Endothelial cell of umbilical vein (primary cell): ENCODE measurements at regions not wholly inside any gene's neighbourhood (a gene's known extent, or its start where the extent isn't known, plus 50 kb on each side); places are given as distances from the start of the nearest gene placed in this dataset.

Source experiments
- BruUV-seq: library from RNA; stranded (reverse); fragments of 400-500 nt; replicated peaks from 2 replicates; lab custom pipeline; 2021; lab: Mats Ljungman, UMichigan
- CTCF ChIA-PET: fragments of 300-600, 350-600 bp; sonication (Branson Sonifier 250); formaldehyde crosslinking; loops from one replicate; lab custom pipeline; 2021; ENCODE audit warnings: antibody characterized with exemption, inconsistent platforms; lab: Charles Lee
- POLR2A ChIA-PET: fragments of 300-600, 350-600 bp; sonication (Branson Sonifier 250); formaldehyde crosslinking; loops from one replicate; lab custom pipeline; 2021; ENCODE audit warnings: antibody characterized with exemption, inconsistent platforms; lab: Charles Lee
- DNase-seq: peaks from one replicate; pipeline ENCODE4 v3.0.0-alpha.2; 2011; ENCODE audit warnings: low read depth, low spot score
- FAIRE-seq: peaks from 2 replicates; lab custom pipeline; 2011; peaks lifted over from hg19 to GRCh38; lab: Jason Lieb, UNC
- H2AFZ ChIP-seq: 2 replicates; pipeline ENCODE4 v1.6.0; 2012; ENCODE audit warnings: low read depth, low read length, control low read depth, inconsistent platforms
- H3K27ac ChIP-seq: 2 replicates; pipeline ENCODE4 v1.5.1; 2011; ENCODE audit warnings: low read depth, mild to moderate bottlenecking, control low read depth, low read length, moderate library complexity; ENCODE audit not compliant: insufficient read depth
- H3K27me3 ChIP-seq, 2 experiments: 2 replicates each; pipeline versions ENCODE4 v1.6.0 to v1.6.1; 2011; ENCODE audit warnings: low read length in 2 of 2, mixed read lengths in 1 of 2; ENCODE audit not compliant: control insufficient read depth in 2 of 2, insufficient read depth in 2 of 2
- H3K36me3 ChIP-seq, 2 experiments: 2 replicates in 1 of 2; 3 replicates in 1 of 2; pipeline ENCODE4 v1.5.1; 2011; ENCODE audit warnings: low read length in 2 of 2, mild to moderate bottlenecking in 1 of 2, moderate library complexity in 1 of 2; ENCODE audit not compliant: control insufficient read depth in 2 of 2, insufficient read depth in 2 of 2; ENCODE audit errors: extremely low read depth in 1 of 2
- H3K4me1 ChIP-seq: 3 replicates; pipeline ENCODE4 v1.5.1; 2011; ENCODE audit warnings: mild to moderate bottlenecking, low read length; ENCODE audit not compliant: control insufficient read depth, insufficient read depth; ENCODE audit errors: extremely low read depth
- H3K4me2 ChIP-seq: 2 replicates; pipeline ENCODE4 v1.6.1; 2011; ENCODE audit warnings: low read length, control low read depth, mixed read lengths; ENCODE audit not compliant: insufficient read depth
- H3K4me3 ChIP-seq, 3 experiments: fragments of 200-600 bp in 1 of 3; sonication (generic), shearing (Covaris generic) in 1 of 3; replicated peaks in 1 of 3; 2 replicates each; pipeline ENCODE4 v1.5.1; 2011 to 2016; ENCODE audit warnings: control low read depth in 3 of 3, low read length in 3 of 3, mild to moderate bottlenecking in 2 of 3, inconsistent platforms in 1 of 3, low read depth in 1 of 3, moderate library complexity in 1 of 3; ENCODE audit not compliant: insufficient read depth in 1 of 3
- H3K79me2 ChIP-seq: 2 replicates; pipeline ENCODE4 v1.6.0; 2012; ENCODE audit warnings: low read length, inconsistent platforms; ENCODE audit not compliant: control insufficient read depth, insufficient read depth
- H3K9ac ChIP-seq: replicated peaks from 2 replicates; pipeline ENCODE3; 2011; ENCODE audit warnings: low read length, control low read depth; ENCODE audit not compliant: insufficient read depth; ENCODE audit errors: extremely low read depth
- H3K9me1 ChIP-seq: replicated peaks from 3 replicates; pipeline ENCODE4 v1.6.0; 2011; ENCODE audit warnings: mild to moderate bottlenecking, low read length; ENCODE audit not compliant: control insufficient read depth, insufficient read depth; ENCODE audit errors: extremely low read depth
- H3K9me3 ChIP-seq: replicated peaks from 2 replicates; pipeline ENCODE4 v1.5.1; 2012; ENCODE audit warnings: low read length, inconsistent platforms; ENCODE audit not compliant: control insufficient read depth, insufficient read depth
- H4K20me1 ChIP-seq: replicated peaks from 2 replicates; pipeline ENCODE3; 2011; ENCODE audit warnings: mild to moderate bottlenecking, low read length; ENCODE audit not compliant: control insufficient read depth, insufficient read depth; ENCODE audit errors: extremely low read depth
- EZH2 ChIP-seq: IDR thresholded peaks from 2 replicates; pipeline ENCODE4 v1.6.1; 2012; ENCODE audit warnings: borderline replicate concordance, low read depth, mild to moderate bottlenecking, moderate library complexity, low read length, inconsistent platforms; ENCODE audit not compliant: severe bottlenecking
- FOS ChIP-seq: IDR thresholded peaks from 2 replicates; pipeline ENCODE4 v1.6.1; 2011; ENCODE audit warnings: mild to moderate bottlenecking, low read length, moderate library complexity, borderline replicate concordance; ENCODE audit not compliant: insufficient read depth
- GATA2 ChIP-seq: IDR thresholded peaks from 2 replicates; pipeline ENCODE4 v1.7.0; 2011; ENCODE audit warnings: low read depth, mild to moderate bottlenecking, moderate library complexity, mixed read lengths, low read length; ENCODE audit not compliant: insufficient read length, insufficient read depth
- JUN ChIP-seq: IDR thresholded peaks from 2 replicates; pipeline ENCODE4 v1.6.1; 2011; ENCODE audit warnings: borderline replicate concordance, low read depth; ENCODE audit not compliant: insufficient read length, insufficient read depth
- MYC ChIP-seq: IDR thresholded peaks from one replicate; pipeline ENCODE4 v1.6.1; 2011; ENCODE audit warnings: mild to moderate bottlenecking, low read depth, low read length
- POLR2A ChIP-seq: IDR thresholded peaks from 2 replicates; pipeline ENCODE4 v1.6.1; 2012; ENCODE audit warnings: low read depth, mild to moderate bottlenecking, control low read depth, low read length
- POLR2AphosphoS5 ChIP-seq: IDR thresholded peaks from 2 replicates; pipeline ENCODE4 v1.6.1; 2012; ENCODE audit warnings: low read depth, mild to moderate bottlenecking, control low read depth, low read length, moderate library complexity; ENCODE audit not compliant: insufficient read depth
- dilution Hi-C: fragments of 300-500 bp; cut with MboI; formaldehyde crosslinking; loops from one replicate; pipeline ENCODE4 v1.15.0; 2019; ENCODE audit warnings: low sequenced_read_pairs; ENCODE audit not compliant: extremely low pct_ligation_motif_present
- intact Hi-C: fragments of 100-400 bp; cut with micrococcal nuclease; formaldehyde crosslinking; loops from one replicate; pipeline ENCODE4 v1.10.0; 2022
- TF ChIP-seq, protein P1 (sequence below): IDR thresholded peaks from 2 replicates; pipeline ENCODE4 v1.6.1; 2011; ENCODE audit not compliant: insufficient read depth, insufficient read length
- TF ChIP-seq, protein P2 (sequence below), 2 donors: IDR thresholded peaks; 1 replicate in 1 of 2; 2 replicates in 1 of 2; pipeline ENCODE4 v1.5.1; 2011; ENCODE audit warnings: low read length in 2 of 2, mild to moderate bottlenecking in 2 of 2, moderate library complexity in 2 of 2, control low read depth in 1 of 2, inconsistent platforms in 1 of 2, low read depth in 1 of 2; ENCODE audit not compliant: insufficient read depth in 1 of 2; ENCODE audit errors: extremely low read depth in 1 of 2

DNA sequence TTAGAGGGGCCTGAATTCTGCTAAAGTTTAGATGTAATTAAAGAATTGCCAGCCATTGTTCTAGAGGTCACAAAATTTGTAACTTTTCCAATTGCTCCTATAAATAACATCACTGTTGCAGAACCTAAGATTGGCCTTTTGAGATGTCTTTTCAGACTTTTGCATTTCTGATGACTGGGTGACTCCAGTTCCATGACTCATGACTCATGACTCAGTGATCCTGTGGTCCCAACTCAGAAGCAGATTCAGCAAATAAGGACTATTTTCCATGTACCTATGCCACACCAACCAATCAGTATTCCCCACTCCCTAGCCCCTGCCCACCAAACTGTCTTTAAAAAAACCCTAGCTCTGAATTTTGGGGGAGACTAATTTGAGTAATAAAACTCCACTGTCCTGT, 740.9 kb downstream of the CDH8 start:
- Histone ChIP-seq H4K20me1 (no peaks in the 10 kb centered on the region), H3K4me2 (no peak overlapping the region), H3K27ac (no peak overlapping the region), H3K9ac (no peak overlapping the region), H3K36me3 (no peaks in the 10 kb centered on the region), H3K4me1 (no peaks in the 10 kb centered on the region), H2AFZ (no peak overlapping the region), H3K4me3 (no peak overlapping the region), H3K9me1 (no peaks in the 10 kb centered on the region), H3K27me3 (no peaks in the 10 kb centered on the region), H3K9me3 (no peaks in the 10 kb centered on the region), H3K79me2 (no peaks in the 10 kb centered on the region)
- dilution Hi-C loops = no loop called here
- ChIA-PET CTCF (no interaction called here), POLR2A (no interaction called here)
- DNase-seq (no peak), FAIRE-seq (no peak)
- BruUV-seq = no TSS peak
- TF ChIP-seq, protein P1, sequence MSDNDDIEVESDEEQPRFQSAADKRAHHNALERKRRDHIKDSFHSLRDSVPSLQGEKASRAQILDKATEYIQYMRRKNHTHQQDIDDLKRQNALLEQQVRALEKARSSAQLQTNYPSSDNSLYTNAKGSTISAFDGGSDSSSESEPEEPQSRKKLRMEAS = no peak
- TF ChIP-seq JUN = peak; percentile 6
- intact Hi-C loops = no loop called here

DNA sequence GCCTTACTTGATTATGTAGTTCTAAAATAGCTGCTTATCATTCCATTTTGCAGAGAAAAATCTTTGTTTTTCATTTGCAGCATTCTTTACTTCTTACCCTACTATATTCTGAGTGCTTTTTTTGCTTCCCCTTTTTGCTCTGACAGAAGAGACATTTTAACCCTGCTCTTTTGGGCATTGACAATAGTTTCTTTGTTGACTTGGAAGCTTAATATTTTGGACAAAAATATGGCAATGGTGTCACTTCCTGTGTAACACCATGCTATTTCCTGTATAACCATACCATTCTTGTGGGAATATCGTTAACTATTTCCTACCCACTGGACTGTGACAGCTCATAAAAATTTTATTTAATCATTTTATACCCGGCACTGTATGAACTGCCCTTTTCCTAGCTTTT, 747.1 kb downstream of the CDH8 start:
- H3K27ac ChIP-seq = no peak overlapping the region
- H4K20me1 ChIP-seq = no peaks in the 10 kb centered on the region
- no peak overlapping the region for H3K4me3 ChIP-seq
- POLR2A ChIA-PET = no interaction called here
- FAIRE-seq = no peak
- no peak overlapping the region for H3K4me2 ChIP-seq
- BruUV-seq = no TSS peak
- H3K27me3 ChIP-seq = no peaks in the 10 kb centered on the region
- CTCF ChIA-PET = no interaction called here
- no peaks in the 10 kb centered on the region for H3K79me2 ChIP-seq
- intact Hi-C loops (no loop called here), dilution Hi-C loops (no loop called here)
- TF ChIP-seq FOS (no peak), MYC (no peak), POLR2A (no peak), EZH2 (no peak), POLR2AphosphoS5 (no peak), JUN (no peak), GATA2 (no peak)
- TF ChIP-seq, protein P2, sequence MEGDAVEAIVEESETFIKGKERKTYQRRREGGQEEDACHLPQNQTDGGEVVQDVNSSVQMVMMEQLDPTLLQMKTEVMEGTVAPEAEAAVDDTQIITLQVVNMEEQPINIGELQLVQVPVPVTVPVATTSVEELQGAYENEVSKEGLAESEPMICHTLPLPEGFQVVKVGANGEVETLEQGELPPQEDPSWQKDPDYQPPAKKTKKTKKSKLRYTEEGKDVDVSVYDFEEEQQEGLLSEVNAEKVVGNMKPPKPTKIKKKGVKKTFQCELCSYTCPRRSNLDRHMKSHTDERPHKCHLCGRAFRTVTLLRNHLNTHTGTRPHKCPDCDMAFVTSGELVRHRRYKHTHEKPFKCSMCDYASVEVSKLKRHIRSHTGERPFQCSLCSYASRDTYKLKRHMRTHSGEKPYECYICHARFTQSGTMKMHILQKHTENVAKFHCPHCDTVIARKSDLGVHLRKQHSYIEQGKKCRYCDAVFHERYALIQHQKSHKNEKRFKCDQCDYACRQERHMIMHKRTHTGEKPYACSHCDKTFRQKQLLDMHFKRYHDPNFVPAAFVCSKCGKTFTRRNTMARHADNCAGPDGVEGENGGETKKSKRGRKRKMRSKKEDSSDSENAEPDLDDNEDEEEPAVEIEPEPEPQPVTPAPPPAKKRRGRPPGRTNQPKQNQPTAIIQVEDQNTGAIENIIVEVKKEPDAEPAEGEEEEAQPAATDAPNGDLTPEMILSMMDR (IDR thresholded peaks at IDR 0.05; ENCODE audit: extremely low read depth in 1 of 2, insufficient read depth in 1 of 2, low read depth in 1 of 2, low read length in 2 of 2) = no peak
- TF ChIP-seq, protein P1 = no peak
- no peaks in the 10 kb centered on the region for H3K36me3 ChIP-seq
- no peaks in the 10 kb centered on the region for H3K9me3 ChIP-seq
- H3K9me1 ChIP-seq = no peaks in the 10 kb centered on the region
- no peak for DNase-seq
- no peak overlapping the region for H2AFZ ChIP-seq
- H3K9ac ChIP-seq = no peak overlapping the region
- H3K4me1 ChIP-seq = no peaks in the 10 kb centered on the region
